Esophagus squamous epithelium (tissue), 4 donors: ENCODE measurements at regions not wholly inside any gene's neighbourhood (a gene's known extent, or its start where the extent isn't known, plus 50 kb on each side); places are given as distances from the start of the nearest gene placed in this dataset.

Experiments
- CTCF ChIP-seq, 6 experiments: fragments of 450-650 bp in 4 of 6; fragments of 200-600 bp in 2 of 6; sonication (generic) in 2 of 6; IDR thresholded peaks; one replicate each; pipeline ENCODE4 v1.5.1; 2016 to 2019; ENCODE audit warnings: antibody characterized with exemption in 6 of 6, mild to moderate bottlenecking in 4 of 6, moderate library complexity in 4 of 6
- POLR2A ChIP-seq, 4 donors: fragments of 450-650 bp; IDR thresholded peaks; one replicate each; pipeline ENCODE4 v1.6.1; 2017; ENCODE audit warnings: antibody characterized with exemption in 4 of 4, mild to moderate bottlenecking in 4 of 4, moderate library complexity in 3 of 4

DNA sequence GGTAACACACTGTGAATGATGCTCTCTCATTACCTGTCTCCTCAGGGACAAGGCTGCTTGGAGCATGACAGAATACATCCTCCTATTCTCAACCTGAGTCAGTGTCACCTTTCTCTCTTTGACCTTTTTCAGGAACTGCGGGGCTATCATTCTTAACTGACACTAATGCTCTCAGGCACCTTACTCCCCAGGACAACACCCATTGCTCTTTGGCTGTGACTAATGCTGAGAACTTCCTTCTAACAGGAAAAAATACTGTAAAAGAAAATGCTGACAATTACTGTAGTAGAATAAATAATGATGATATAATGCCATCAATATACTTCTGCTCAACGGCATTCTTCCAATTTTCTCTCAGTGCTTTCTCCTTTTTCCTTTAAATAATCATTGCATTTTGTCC is 2082.7 kb upstream of the RAG2 start:
- TF ChIP-seq CTCF (IDR thresholded peaks at IDR 0.05) (no peak), POLR2A (IDR thresholded peaks at IDR 0.05) (no peak)
